Endodermal cell (in vitro differentiated cells): ENCODE measurements at regions not wholly inside any gene's neighbourhood (a gene's known extent, or its start where the extent isn't known, plus 50 kb on each side); places are given as distances from the start of the nearest gene placed in this dataset.

ENCODE experiments used
- DNase-seq: peaks from one replicate; pipeline ENCODE4 v3.0.0-alpha.2; 2017
- H3K27ac ChIP-seq: 2 replicates; pipeline ENCODE4 v1.5.1; 2013; ENCODE audit warnings: mild to moderate bottlenecking, low read depth, low read length, moderate library complexity
- H3K27me3 ChIP-seq: 2 replicates; pipeline ENCODE4 v1.6.1; 2013; ENCODE audit warnings: mild to moderate bottlenecking, low read length, moderate library complexity; ENCODE audit not compliant: insufficient read depth, control insufficient read depth, poor library complexity, severe bottlenecking
- H3K36me3 ChIP-seq: 2 replicates; pipeline ENCODE4 v1.7.0; 2013; ENCODE audit warnings: mild to moderate bottlenecking, low read length, moderate library complexity; ENCODE audit not compliant: control insufficient read depth, insufficient read depth
- H3K4me1 ChIP-seq: one replicate; pipeline ENCODE4 v1.7.0; 2013; ENCODE audit warnings: low read length; ENCODE audit not compliant: control insufficient read depth, insufficient read depth
- H3K4me3 ChIP-seq: 2 replicates; pipeline ENCODE4 v1.5.1; 2013; ENCODE audit warnings: mild to moderate bottlenecking, low read length, moderate library complexity
- H3K9ac ChIP-seq: 2 replicates; pipeline ENCODE4 v1.6.1; 2013; ENCODE audit warnings: mild to moderate bottlenecking, low read length, moderate library complexity; ENCODE audit not compliant: poor library complexity, severe bottlenecking; ENCODE audit errors: extremely low read depth
- H3K9me3 ChIP-seq: 2 replicates; pipeline ENCODE4 v1.6.1; 2013; ENCODE audit warnings: mild to moderate bottlenecking, low read length, moderate library complexity; ENCODE audit not compliant: control insufficient read depth
- H3K27ac Mint-ChIP-seq: 2 replicates; pipeline ENCODE4 v1.8.0; 2020; ENCODE audit warnings: mixed read lengths
- H3K27me3 Mint-ChIP-seq: 2 replicates; pipeline ENCODE4 v1.8.0; 2021; ENCODE audit warnings: mild to moderate bottlenecking, mixed read lengths; ENCODE audit not compliant: insufficient read depth
- H3K36me3 Mint-ChIP-seq: 2 replicates; pipeline ENCODE4 v1.8.0; 2020; ENCODE audit warnings: low read depth, mixed read lengths
- H3K4me1 Mint-ChIP-seq: 2 replicates; pipeline ENCODE4 v1.8.0; 2020; ENCODE audit warnings: mixed read lengths
- H3K4me3 Mint-ChIP-seq: 2 replicates; pipeline ENCODE4 v1.8.0; 2020; ENCODE audit warnings: mild to moderate bottlenecking, moderate library complexity, mixed read lengths
- H3K9me3 Mint-ChIP-seq: 2 replicates; pipeline ENCODE4 v1.8.0; 2020; ENCODE audit warnings: mild to moderate bottlenecking, mixed read lengths
- WGBS, 2 experiments: methylation state at CpG; one replicate each; pipeline versions ENCODE4 v1.1.5 to v1.1.7; 2013; ENCODE audit warnings: missing lambda C conversion rate in 2 of 2, mixed read lengths in 1 of 2; ENCODE audit not compliant: insufficient coverage in 1 of 2, insufficient read length in 1 of 2; 5-methylcytosine and 5-hydroxymethylcytosine counted together
- TF ChIP-seq, protein P1 (sequence below): fragments of 200-600 bp; sonication (generic); conservative IDR thresholded peaks from 2 replicates; pipeline ENCODE4 v1.5.0; 2021; ENCODE audit warnings: antibody characterized with exemption, mild to moderate bottlenecking

DNA sequence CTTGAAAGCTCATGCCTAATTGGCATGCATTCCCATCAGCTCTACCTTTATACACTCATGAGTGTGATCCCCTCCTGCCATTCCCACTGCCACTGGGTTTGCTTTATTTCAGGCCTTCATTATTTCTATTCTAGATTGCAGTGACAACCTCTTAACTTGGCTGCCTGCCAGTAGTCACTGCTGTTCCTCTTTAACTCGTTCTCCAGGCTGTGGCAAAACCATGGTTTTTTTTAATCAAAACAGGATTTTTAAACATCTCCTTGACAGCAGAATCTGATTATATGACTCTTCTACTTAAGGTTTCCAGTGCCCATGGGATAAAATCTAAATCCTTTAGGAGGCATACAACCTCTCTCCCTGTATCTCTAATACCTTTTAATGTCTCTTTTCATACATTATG, 223.7 kb upstream of the PCDH15 start:
- DNase-seq = no peak
- Histone ChIP-seq H3K4me3 (no peak overlapping the region), H3K4me1 (no peaks in the 10 kb centered on the region), H3K27me3 (no peaks in the 10 kb centered on the region), H3K9ac (no peak overlapping the region), H3K27ac (peak overlapping the region; percentile 18), H3K9me3 (no peaks in the 10 kb centered on the region), H3K36me3 (no peaks in the 10 kb centered on the region)
- Mint-ChIP-seq H3K27me3 (no peaks in the 10 kb centered on the region), H3K36me3 (no peaks in the 10 kb centered on the region), H3K4me3 (no peak overlapping the region), H3K27ac (no peak overlapping the region), H3K4me1 (no peaks in the 10 kb centered on the region), H3K9me3 (no peaks in the 10 kb centered on the region)
- 69 to 83% methylated on average over 1 of the region's 1 CpG for WGBS, 2 experiments
- TF ChIP-seq, protein P1, sequence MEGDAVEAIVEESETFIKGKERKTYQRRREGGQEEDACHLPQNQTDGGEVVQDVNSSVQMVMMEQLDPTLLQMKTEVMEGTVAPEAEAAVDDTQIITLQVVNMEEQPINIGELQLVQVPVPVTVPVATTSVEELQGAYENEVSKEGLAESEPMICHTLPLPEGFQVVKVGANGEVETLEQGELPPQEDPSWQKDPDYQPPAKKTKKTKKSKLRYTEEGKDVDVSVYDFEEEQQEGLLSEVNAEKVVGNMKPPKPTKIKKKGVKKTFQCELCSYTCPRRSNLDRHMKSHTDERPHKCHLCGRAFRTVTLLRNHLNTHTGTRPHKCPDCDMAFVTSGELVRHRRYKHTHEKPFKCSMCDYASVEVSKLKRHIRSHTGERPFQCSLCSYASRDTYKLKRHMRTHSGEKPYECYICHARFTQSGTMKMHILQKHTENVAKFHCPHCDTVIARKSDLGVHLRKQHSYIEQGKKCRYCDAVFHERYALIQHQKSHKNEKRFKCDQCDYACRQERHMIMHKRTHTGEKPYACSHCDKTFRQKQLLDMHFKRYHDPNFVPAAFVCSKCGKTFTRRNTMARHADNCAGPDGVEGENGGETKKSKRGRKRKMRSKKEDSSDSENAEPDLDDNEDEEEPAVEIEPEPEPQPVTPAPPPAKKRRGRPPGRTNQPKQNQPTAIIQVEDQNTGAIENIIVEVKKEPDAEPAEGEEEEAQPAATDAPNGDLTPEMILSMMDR = no peak

DNA sequence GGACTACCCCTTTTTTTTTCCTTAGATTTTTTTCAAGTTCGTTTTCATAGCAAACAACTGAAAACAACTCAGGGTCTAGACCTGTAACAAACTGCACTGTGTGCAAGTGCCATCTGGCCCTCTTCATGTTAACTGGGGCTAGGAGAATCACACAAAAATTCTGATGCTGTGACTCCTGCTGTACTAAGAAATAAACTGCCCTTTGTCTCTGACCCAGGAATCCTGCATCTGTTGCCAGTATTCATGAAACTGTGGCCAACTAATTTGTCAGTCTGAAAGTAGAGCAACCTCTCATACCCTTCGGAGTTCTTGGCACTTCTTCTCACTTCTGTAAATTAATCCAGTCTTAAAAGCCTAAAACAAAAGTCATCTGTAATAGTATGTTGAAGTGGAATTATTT, 218.4 kb upstream of the PCDH15 start:
- DNase-seq = no peak
- Histone ChIP-seq H3K36me3 (no peaks in the 10 kb centered on the region), H3K4me3 (no peak overlapping the region), H3K9me3 (no peaks in the 10 kb centered on the region), H3K27ac (no peak overlapping the region), H3K27me3 (no peaks in the 10 kb centered on the region), H3K4me1 (no peaks in the 10 kb centered on the region), H3K9ac (no peak overlapping the region)
- Mint-ChIP-seq H3K4me3 (no peak overlapping the region), H3K4me1 (peaks cover 2% of the 10 kb centered on the region), H3K36me3 (no peaks in the 10 kb centered on the region), H3K27me3 (no peaks in the 10 kb centered on the region), H3K9me3 (no peaks in the 10 kb centered on the region), H3K27ac (peak overlapping the region; percentile 0)
- 82% methylated on average over 1 to 2 of the region's 2 CpGs for WGBS, 2 experiments
- TF ChIP-seq, protein P1 = no peak

DNA sequence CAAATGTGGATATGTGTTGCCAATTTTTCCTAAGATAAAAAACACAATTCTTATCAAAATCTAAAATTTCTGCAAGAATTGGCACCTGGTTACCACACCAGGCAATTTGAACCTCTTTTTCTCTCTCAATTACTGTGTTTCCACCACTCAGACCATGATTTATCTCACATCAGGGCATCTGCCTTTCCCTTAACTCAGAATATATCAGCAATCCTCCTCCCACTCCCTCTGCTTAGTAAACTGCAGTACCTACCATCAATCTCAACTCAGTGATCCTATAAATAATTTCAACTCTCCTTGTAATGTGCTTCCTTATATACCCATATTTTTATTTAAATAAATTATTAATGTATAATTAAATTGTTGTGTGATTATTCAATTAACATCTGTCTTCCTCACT, 212.3 kb upstream of the PCDH15 start:
- Mint-ChIP-seq H3K27me3 (no peaks in the 10 kb centered on the region), H3K4me3 (no peak overlapping the region), H3K4me1 (peaks cover 2% of the 10 kb centered on the region), H3K36me3 (no peaks in the 10 kb centered on the region), H3K27ac (no peak overlapping the region), H3K9me3 (no peaks in the 10 kb centered on the region)
- no peaks in the 10 kb centered on the region for H3K36me3 ChIP-seq
- H3K27ac ChIP-seq = no peak overlapping the region
- DNase-seq = no peak
- no peak overlapping the region for H3K9ac ChIP-seq
- TF ChIP-seq, protein P1 = no peak
- no peaks in the 10 kb centered on the region for H3K4me1 ChIP-seq
- no peaks in the 10 kb centered on the region for H3K9me3 ChIP-seq
- no peaks in the 10 kb centered on the region for H3K27me3 ChIP-seq
- H3K4me3 ChIP-seq = no peak overlapping the region
